ENCODE measurements at regions not wholly inside any gene's neighbourhood (a gene's known extent, or its start where the extent isn't known, plus 50 kb on each side); places are given as distances from the start of the nearest gene placed in this dataset.

DNA sequence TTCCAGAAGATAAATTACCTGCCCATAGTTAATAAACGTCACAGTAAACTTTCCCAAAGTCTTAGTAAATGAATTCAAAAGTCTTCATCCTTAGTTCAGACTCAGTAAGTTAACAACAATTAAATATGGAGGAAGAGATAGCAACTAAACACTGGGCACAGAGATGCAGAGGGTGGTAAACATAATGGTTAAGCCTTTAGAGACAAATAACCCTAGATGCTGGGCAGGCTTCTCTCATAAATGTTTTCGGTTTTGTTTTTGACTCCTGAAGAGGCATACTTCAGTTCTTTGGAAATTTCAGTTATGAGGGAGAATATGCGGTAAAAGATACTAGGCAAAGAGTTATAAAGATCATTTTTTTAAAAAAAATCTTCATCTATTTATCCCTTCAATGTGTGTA, 369.8 kb downstream of the FRK start (continued):
- TF ChIP-seq TEAD2 (CRISPR knock-in tag; IDR thresholded peaks at IDR 0.05): no peak
- TF ChIP-seq ARNT2 (CRISPR knock-in tag; IDR thresholded peaks at IDR 0.05; ENCODE audit: low read depth): no peak
- TF ChIP-seq NCOA1 (CRISPR knock-in tag; IDR thresholded peaks at IDR 0.05): no peak
- TF ChIP-seq, protein P1, sequence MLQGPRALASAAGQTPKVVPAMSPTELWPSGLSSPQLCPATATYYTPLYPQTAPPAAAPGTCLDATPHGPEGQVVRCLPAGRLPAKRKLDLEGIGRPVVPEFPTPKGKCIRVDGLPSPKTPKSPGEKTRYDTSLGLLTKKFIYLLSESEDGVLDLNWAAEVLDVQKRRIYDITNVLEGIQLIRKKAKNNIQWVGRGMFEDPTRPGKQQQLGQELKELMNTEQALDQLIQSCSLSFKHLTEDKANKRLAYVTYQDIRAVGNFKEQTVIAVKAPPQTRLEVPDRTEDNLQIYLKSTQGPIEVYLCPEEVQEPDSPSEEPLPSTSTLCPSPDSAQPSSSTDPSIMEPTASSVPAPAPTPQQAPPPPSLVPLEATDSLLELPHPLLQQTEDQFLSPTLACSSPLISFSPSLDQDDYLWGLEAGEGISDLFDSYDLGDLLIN (CRISPR knock-in tag; IDR thresholded peaks at IDR 0.05; ENCODE audit: borderline replicate concordance): no peak

- no peaks in the 10 kb centered on the region for H3K79me2 ChIP-seq (ENCODE audit: insufficient read depth, low read length)
- DNase-seq (ENCODE audit: low spot score) (no peak), ATAC-seq (no peak), FAIRE-seq (no peak)
- TF ChIP-seq NFIC (IDR thresholded peaks at IDR 0.05; ENCODE audit: low read length) (no peak), TOE1 (CRISPR knock-in tag; IDR thresholded peaks at IDR 0.05) (no peak), ZNF160 (CRISPR knock-in tag; IDR thresholded peaks at IDR 0.05) (no peak), THYN1 (CRISPR knock-in tag; IDR thresholded peaks at IDR 0.05; ENCODE audit: borderline replicate concordance, low read depth) (no peak), ZSCAN31 (CRISPR knock-in tag; IDR thresholded peaks at IDR 0.05; ENCODE audit: low read depth) (no peak), ZBTB34 (CRISPR knock-in tag; IDR thresholded peaks at IDR 0.05) (no peak), IKZF4 (CRISPR knock-in tag; IDR thresholded peaks at IDR 0.05; ENCODE audit: borderline replicate concordance, low read depth, not compliant biosample characterization) (no peak), ZNF878 (CRISPR knock-in tag; IDR thresholded peaks at IDR 0.05) (no peak), FOXK1 (CRISPR knock-in tag; IDR thresholded peaks at IDR 0.05; ENCODE audit: borderline replicate concordance, low read depth) (no peak)
- TF ChIP-seq, protein P2, sequence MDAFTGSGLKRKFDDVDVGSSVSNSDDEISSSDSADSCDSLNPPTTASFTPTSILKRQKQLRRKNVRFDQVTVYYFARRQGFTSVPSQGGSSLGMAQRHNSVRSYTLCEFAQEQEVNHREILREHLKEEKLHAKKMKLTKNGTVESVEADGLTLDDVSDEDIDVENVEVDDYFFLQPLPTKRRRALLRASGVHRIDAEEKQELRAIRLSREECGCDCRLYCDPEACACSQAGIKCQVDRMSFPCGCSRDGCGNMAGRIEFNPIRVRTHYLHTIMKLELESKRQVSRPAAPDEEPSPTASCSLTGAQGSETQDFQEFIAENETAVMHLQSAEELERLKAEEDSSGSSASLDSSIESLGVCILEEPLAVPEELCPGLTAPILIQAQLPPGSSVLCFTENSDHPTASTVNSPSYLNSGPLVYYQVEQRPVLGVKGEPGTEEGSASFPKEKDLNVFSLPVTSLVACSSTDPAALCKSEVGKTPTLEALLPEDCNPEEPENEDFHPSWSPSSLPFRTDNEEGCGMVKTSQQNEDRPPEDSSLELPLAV (CRISPR knock-in tag; conservative IDR thresholded peaks at IDR 0.05; ENCODE audit: low read depth): no peak
- ChIA-PET CTCF (ENCODE audit: low intra/inter-chr PET ratio, low total read pairs) (no interaction called here), POLR2A (no interaction called here)
- H3K27me3 ChIP-seq (ENCODE audit: control insufficient read depth in 1 of 2, insufficient read depth in 2 of 2, low read length in 2 of 2): no peaks in the 10 kb centered on the region
- H3K36me3 ChIP-seq (replicated peaks in 1 of 2; ENCODE audit: control insufficient read depth in 1 of 2, insufficient read depth in 2 of 2, low read length in 2 of 2): no peaks in the 10 kb centered on the region
- no peak overlapping the region for H3K27ac ChIP-seq (ENCODE audit: extremely low read length, insufficient read depth, low read length)
- BruUV-seq (replicated peaks): no TSS peak
- 43% methylated on average over 5 of the region's 5 CpGs for WGBS (ENCODE audit: low lambda C conversion rate)
- in situ Hi-C loops (cut with HindIII; ENCODE audit: extremely low pct_ligation_motif_present, low pct_unique_long_range_greater_than_20kb): no loop called here
- H3K4me2 ChIP-seq (ENCODE audit: low read depth, low read length): no peak overlapping the region
- H2AFZ ChIP-seq (ENCODE audit: low read length): no peak overlapping the region
- intact Hi-C loops (cut with micrococcal nuclease; ENCODE audit: unreplicated experiment): no loop called here
- H4K20me1 ChIP-seq (ENCODE audit: insufficient read depth, low read length): no peaks in the 10 kb centered on the region
- no peak overlapping the region for H3K9ac ChIP-seq (ENCODE audit: insufficient read depth, low read depth, low read length)
- H3K4me3 ChIP-seq (replicated peaks in 1 of 3; ENCODE audit: insufficient read depth in 1 of 3, low read depth in 2 of 3, low read length in 3 of 3): no peak overlapping the region
- H3K9me3 ChIP-seq (ENCODE audit: low read length): no peaks in the 10 kb centered on the region
- H3K4me1 ChIP-seq (ENCODE audit: insufficient read depth, low read length): no peaks in the 10 kb centered on the region
Observed at GRCh38 chr6:115681978-115682775, 378.5 kb downstream of the FRK start.

Measured in HepG2 (cell line).